Esophagus (tissue), 2 donors: ENCODE measurements at regions not wholly inside any gene's neighbourhood (a gene's known extent, or its start where the extent isn't known, plus 50 kb on each side); places are given as distances from the start of the nearest gene placed in this dataset.

ENCODE experiments used
- H3K27ac ChIP-seq, 2 donors: one replicate each; pipeline ENCODE4 v1.5.1; 2013; ENCODE audit warnings: low read depth in 2 of 2, mild to moderate bottlenecking in 2 of 2, inconsistent platforms in 1 of 2, low read length in 1 of 2, moderate library complexity in 1 of 2
- H3K27me3 ChIP-seq, 2 donors: one replicate each; pipeline ENCODE4 v1.6.1; 2013; ENCODE audit warnings: low read length in 2 of 2, control low read depth in 1 of 2, mild to moderate bottlenecking in 1 of 2; ENCODE audit not compliant: insufficient read depth in 2 of 2, control insufficient read depth in 1 of 2
- H3K36me3 ChIP-seq, 2 donors: one replicate each; pipeline ENCODE4 v1.6.1; 2013; ENCODE audit warnings: low read length in 1 of 2; ENCODE audit not compliant: control insufficient read depth in 2 of 2, insufficient read depth in 2 of 2
- H3K4me1 ChIP-seq, 2 donors: one replicate each; pipeline ENCODE4 v1.6.1; 2013; ENCODE audit warnings: low read length in 1 of 2; ENCODE audit not compliant: control insufficient read depth in 2 of 2, insufficient read depth in 2 of 2
- H3K4me3 ChIP-seq, 2 donors: one replicate each; pipeline ENCODE4 v1.5.1; 2013; ENCODE audit warnings: low read length in 2 of 2, mild to moderate bottlenecking in 2 of 2, low read depth in 1 of 2, moderate library complexity in 1 of 2
- H3K9me3 ChIP-seq, 2 donors: one replicate each; pipeline ENCODE4 v1.6.1; 2013; ENCODE audit warnings: mild to moderate bottlenecking in 2 of 2, low read depth in 1 of 2, low read length in 1 of 2, moderate library complexity in 1 of 2; ENCODE audit not compliant: control insufficient read depth in 2 of 2, insufficient read depth in 1 of 2
- WGBS, 2 donors: extraction: QIAGEN DNeasy Blood & Tissue Kit; methylation state at CpG; one replicate each; pipeline ENCODE4 v1.1.7; 2013; 5-methylcytosine and 5-hydroxymethylcytosine counted together
- donor health status: healthy with polysubstance abuse.
- donor health status: Bipolar disorder and iron deficiency.

DNA sequence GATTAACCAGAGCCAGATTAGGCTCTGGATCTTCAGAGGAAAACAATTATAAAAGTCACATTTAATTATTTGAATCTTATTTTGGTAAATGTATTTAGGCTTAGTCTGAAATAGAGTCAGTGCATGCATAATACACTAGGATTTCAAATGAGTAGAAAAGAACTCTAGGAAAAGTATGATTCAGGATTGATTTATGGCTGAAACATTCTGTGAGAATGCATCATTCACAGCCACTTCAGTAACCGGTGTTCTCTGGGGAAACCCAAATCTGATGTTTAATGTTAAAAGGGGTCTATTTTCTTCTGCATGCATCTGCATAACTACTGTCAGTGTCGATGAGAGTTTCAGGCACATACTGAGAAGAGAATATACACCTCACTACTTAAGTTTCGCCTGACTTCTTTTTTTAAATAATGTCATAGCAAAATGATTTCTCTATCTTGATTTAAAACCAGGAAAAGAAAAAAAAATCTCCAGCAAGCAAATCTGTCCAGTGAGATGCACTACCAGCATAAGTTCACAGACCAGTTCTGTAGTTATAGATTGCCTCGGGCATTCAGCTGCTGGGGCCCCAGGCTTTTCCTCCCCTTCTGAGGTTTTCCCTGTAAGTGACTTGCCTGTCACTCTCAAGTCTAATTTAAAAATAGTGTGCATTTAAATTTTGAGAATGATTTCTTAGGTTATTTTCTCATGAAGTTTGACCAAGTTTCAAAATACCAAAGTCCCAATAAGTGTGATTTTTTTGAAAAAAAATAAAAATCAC, 501.5 kb downstream of the NR4A2 start:
- H3K4me1 ChIP-seq = no peaks in the 10 kb centered on the region
- H3K27ac ChIP-seq = no peak overlapping the region
- 57 to 58% methylated on average over 4 of the region's 4 CpGs for WGBS, 2 donors
- H3K36me3 ChIP-seq = no peaks in the 10 kb centered on the region
- H3K4me3 ChIP-seq = no peak overlapping the region
- H3K27me3 ChIP-seq = no peaks in the 10 kb centered on the region
- H3K9me3 ChIP-seq = no peaks in the 10 kb centered on the region

DNA sequence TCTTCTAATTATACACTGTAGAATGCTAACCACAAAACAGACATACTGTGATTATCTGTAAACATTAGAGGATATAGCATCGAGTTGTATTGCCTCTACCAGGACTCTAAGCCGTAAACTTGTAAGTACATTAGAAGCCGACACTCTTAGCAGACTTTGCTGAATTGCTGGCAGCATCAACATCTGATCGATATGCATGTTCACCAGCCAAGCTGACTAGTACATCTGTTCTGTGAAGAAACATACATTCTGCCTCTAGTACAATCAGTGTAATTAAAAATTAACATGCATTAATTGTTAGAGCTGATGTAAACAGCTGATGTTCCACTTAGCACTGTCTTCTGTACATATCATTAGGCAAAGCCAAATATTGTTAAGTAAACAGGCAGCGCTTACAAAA, 502.2 kb downstream of the NR4A2 start:
- 82 to 84% methylated on average over 5 of the region's 5 CpGs for WGBS, 2 donors
- Histone ChIP-seq H3K27me3 (no peaks in the 10 kb centered on the region), H3K36me3 (no peaks in the 10 kb centered on the region), H3K4me1 (no peaks in the 10 kb centered on the region), H3K27ac (no peak overlapping the region), H3K4me3 (no peak overlapping the region), H3K9me3 (no peaks in the 10 kb centered on the region)

DNA sequence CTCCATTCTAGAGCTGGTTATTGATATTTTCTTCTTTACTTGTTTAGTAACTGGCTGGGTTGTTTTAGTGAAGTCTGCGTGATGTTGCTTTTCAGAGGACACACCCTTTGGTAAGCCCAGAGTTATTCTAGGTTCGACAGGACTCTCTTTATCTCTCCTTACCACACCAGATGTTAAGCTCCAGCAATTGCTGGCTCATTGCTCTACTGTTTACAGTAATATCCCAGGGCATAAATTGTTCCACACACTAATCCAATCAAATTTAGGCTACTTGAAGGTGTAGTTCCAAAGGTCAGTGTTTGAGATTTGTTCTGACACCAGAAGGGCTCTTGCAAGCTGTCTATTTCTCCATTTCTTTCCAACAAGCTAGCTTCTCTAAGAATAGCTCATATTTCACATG, 506.6 kb downstream of the NR4A2 start:
- Histone ChIP-seq H3K36me3 (no peaks in the 10 kb centered on the region), H3K4me1 (no peaks in the 10 kb centered on the region), H3K27ac (no peak overlapping the region), H3K9me3 (no peaks in the 10 kb centered on the region), H3K4me3 (no peak overlapping the region), H3K27me3 (no peaks in the 10 kb centered on the region)
- WGBS, 2 donors = 49 to 55% methylated on average over 2 of the region's 2 CpGs

GRCh38 chr2:155815851-155816250, 516.7 kb downstream of the NR4A2 start:
- Histone ChIP-seq H3K36me3 (no peaks in the 10 kb centered on the region), H3K4me3 (no peak overlapping the region), H3K9me3 (peaks cover 0 to 7% of the 10 kb centered on the region in 2 donors), H3K4me1 (no peaks in the 10 kb centered on the region), H3K27me3 (no peaks in the 10 kb centered on the region), H3K27ac (no peak overlapping the region)

GRCh38 chr2:155815275-155815674, 517.2 kb downstream of the NR4A2 start:
- WGBS, 2 donors = 80 to 88% methylated on average over 1 of the region's 1 CpG
- no peak overlapping the region for H3K4me3 ChIP-seq
- no peak overlapping the region for H3K27ac ChIP-seq
- no peaks in the 10 kb centered on the region for H3K4me1 ChIP-seq
- peaks cover 0 to 7% of the 10 kb centered on the region in 2 donors for H3K9me3 ChIP-seq
- no peaks in the 10 kb centered on the region for H3K27me3 ChIP-seq
- H3K36me3 ChIP-seq = no peaks in the 10 kb centered on the region

DNA sequence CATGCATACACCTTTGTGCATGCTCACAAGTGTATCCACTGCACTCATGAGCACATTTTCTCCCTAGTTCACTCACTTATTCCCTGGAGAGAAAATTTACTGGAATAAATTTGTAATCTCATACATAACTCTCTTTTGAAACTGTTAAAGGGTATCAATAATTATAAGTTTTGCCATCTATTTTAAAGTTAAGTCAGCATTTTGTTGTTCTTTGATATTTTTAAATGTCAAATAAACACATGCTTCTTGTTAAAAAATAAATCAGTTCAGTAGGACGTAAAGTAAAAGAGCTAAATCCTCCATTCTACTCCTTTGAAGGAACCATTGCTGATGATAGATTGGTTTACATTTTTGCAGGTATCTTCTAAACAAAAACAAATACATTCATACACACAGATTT, 522.1 kb downstream of the NR4A2 start:
- no peaks in the 10 kb centered on the region for H3K4me1 ChIP-seq
- 58 to 66% methylated on average over 1 of the region's 1 CpG for WGBS, 2 donors
- no peaks in the 10 kb centered on the region for H3K27me3 ChIP-seq
- H3K9me3 ChIP-seq = no peaks in the 10 kb centered on the region
- H3K36me3 ChIP-seq = no peaks in the 10 kb centered on the region
- no peak overlapping the region for H3K4me3 ChIP-seq
- no peak overlapping the region for H3K27ac ChIP-seq

GRCh38 chr2:155802888-155803287, 529.6 kb downstream of the NR4A2 start:
- 70 to 76% methylated on average over 5 of the region's 5 CpGs for WGBS, 2 donors
- no peaks in the 10 kb centered on the region for H3K36me3 ChIP-seq

GRCh38 chr2:155792666-155793065, 539.9 kb downstream of the NR4A2 start:
- no peak overlapping the region for H3K27ac ChIP-seq
- no peaks in the 10 kb centered on the region for H3K27me3 ChIP-seq
- no peaks in the 10 kb centered on the region for H3K36me3 ChIP-seq
- no peaks in the 10 kb centered on the region for H3K4me1 ChIP-seq
- peaks cover 0 to 2% of the 10 kb centered on the region in 2 donors for H3K9me3 ChIP-seq
- H3K4me3 ChIP-seq = no peak overlapping the region
- 90 to 96% methylated on average over 1 of the region's 1 CpG for WGBS, 2 donors

More at GRCh38 chr2:155802888-155803287, 529.6 kb downstream of the NR4A2 start:
- Histone ChIP-seq H3K9me3 (no peaks in the 10 kb centered on the region), H3K4me3 (no peak overlapping the region), H3K27me3 (no peaks in the 10 kb centered on the region), H3K27ac (no peak overlapping the region), H3K4me1 (no peaks in the 10 kb centered on the region)

GRCh38 chr2:155770516-155770915, 562.0 kb downstream of the NR4A2 start:
- Histone ChIP-seq H3K27me3 (no peaks in the 10 kb centered on the region), H3K9me3 (peaks cover 0 to 3% of the 10 kb centered on the region in 2 donors), H3K4me1 (no peaks in the 10 kb centered on the region), H3K27ac (no peak overlapping the region), H3K36me3 (no peaks in the 10 kb centered on the region), H3K4me3 (no peak overlapping the region)
- WGBS, 2 donors = 89 to 91% methylated on average over 1 of the region's 1 CpG
